ENCODE measurements at regions not wholly inside any gene's neighbourhood (a gene's known extent, or its start where the extent isn't known, plus 50 kb on each side); places are given as distances from the start of the nearest gene placed in this dataset.

GRCh38 chr2:34252111-34252510 lies 653.0 kb upstream of the FAM98A start:
- TF ChIP-seq EZH2phosphoT487 (IDR thresholded peaks at IDR 0.05; ENCODE audit: low read depth): no peak
- TF ChIP-seq, protein P1, sequence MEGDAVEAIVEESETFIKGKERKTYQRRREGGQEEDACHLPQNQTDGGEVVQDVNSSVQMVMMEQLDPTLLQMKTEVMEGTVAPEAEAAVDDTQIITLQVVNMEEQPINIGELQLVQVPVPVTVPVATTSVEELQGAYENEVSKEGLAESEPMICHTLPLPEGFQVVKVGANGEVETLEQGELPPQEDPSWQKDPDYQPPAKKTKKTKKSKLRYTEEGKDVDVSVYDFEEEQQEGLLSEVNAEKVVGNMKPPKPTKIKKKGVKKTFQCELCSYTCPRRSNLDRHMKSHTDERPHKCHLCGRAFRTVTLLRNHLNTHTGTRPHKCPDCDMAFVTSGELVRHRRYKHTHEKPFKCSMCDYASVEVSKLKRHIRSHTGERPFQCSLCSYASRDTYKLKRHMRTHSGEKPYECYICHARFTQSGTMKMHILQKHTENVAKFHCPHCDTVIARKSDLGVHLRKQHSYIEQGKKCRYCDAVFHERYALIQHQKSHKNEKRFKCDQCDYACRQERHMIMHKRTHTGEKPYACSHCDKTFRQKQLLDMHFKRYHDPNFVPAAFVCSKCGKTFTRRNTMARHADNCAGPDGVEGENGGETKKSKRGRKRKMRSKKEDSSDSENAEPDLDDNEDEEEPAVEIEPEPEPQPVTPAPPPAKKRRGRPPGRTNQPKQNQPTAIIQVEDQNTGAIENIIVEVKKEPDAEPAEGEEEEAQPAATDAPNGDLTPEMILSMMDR (IDR thresholded peaks at IDR 0.05; ENCODE audit: low read depth, low read length): no peak

Measured in OCI-LY3 (cell line).